ENCODE measurements at regions not wholly inside any gene's neighbourhood (a gene's known extent, or its start where the extent isn't known, plus 50 kb on each side); places are given as distances from the start of the nearest gene placed in this dataset.
"Not testable (repeated sequence)": the region's sequence is repeated elsewhere in the genome, so short reads cannot be mapped to it uniquely, and the experiment has no call there.

- intact Hi-C loops (cut with micrococcal nuclease) = no loop called here
Observed at GRCh38 chr6:74588094-74588832, 617.6 kb downstream of the COL12A1 start.

GRCh38 chr6:74587386-74587785 lies 618.5 kb downstream of the COL12A1 start:
- intact Hi-C loops (cut with micrococcal nuclease) = no loop called here

GRCh38 chr6:74585753-74586152 lies 620.1 kb downstream of the COL12A1 start:
- intact Hi-C loops (cut with micrococcal nuclease) = no loop called here

GRCh38 chr6:74581681-74582080 lies 624.2 kb downstream of the COL12A1 start:
- intact Hi-C loops (cut with micrococcal nuclease) = no loop called here

GRCh38 chr6:74579794-74580193 lies 626.1 kb downstream of the COL12A1 start:
- intact Hi-C loops (cut with micrococcal nuclease) = loop anchor here (10.0 kb wide), 1 partner anchor 625 kb away; the partner anchor contains the start of gene COL12A1

- intact Hi-C loops (cut with micrococcal nuclease) = loop anchor here (10.0 kb wide), 1 partner anchor 626 kb away; the partner anchor contains the start of gene COL12A1
Observed at GRCh38 chr6:74579047-74579446, 626.8 kb downstream of the COL12A1 start.

GRCh38 chr6:74578339-74578738 lies 627.5 kb downstream of the COL12A1 start:
- intact Hi-C loops (cut with micrococcal nuclease) = loop anchor here (10.0 kb wide), 1 partner anchor 626 kb away; the partner anchor contains the start of gene COL12A1

- intact Hi-C loops (cut with micrococcal nuclease) = loop anchor here (10.0 kb wide), 1 partner anchor 627 kb away; the partner anchor contains the start of gene COL12A1
Observed at GRCh38 chr6:74577619-74578018, 628.2 kb downstream of the COL12A1 start.

GRCh38 chr6:74574794-74575193 lies 631.1 kb downstream of the COL12A1 start:
- intact Hi-C loops (cut with micrococcal nuclease) = loop anchor here (2.0 to 10.0 kb wide), 2 partner anchors 630 to 836 kb away; partner anchors contain the start of gene COL12A1

GRCh38 chr6:74573613-74574012 lies 632.2 kb downstream of the COL12A1 start:
- intact Hi-C loops (cut with micrococcal nuclease) = loop anchor here (2.0 to 10.0 kb wide), 2 partner anchors 631 to 835 kb away; partner anchors contain the start of gene COL12A1

- intact Hi-C loops (cut with micrococcal nuclease) = loop anchor here (10.0 kb wide), 1 partner anchor 635 kb away; the partner anchor contains the start of gene COL12A1
Observed at GRCh38 chr6:74570044-74570443, 635.8 kb downstream of the COL12A1 start.

GRCh38 chr6:74568861-74569260 lies 637.0 kb downstream of the COL12A1 start:
- intact Hi-C loops (cut with micrococcal nuclease) = no loop called here

GRCh38 chr6:74567923-74568290 lies 637.9 kb downstream of the COL12A1 start:
- intact Hi-C loops (cut with micrococcal nuclease) = not testable (repeated sequence)

GRCh38 chr6:74567281-74567922 lies 638.5 kb downstream of the COL12A1 start:
- intact Hi-C loops (cut with micrococcal nuclease) = no loop called here

GRCh38 chr6:74557236-74557635 lies 648.6 kb downstream of the COL12A1 start:
- intact Hi-C loops (cut with micrococcal nuclease) = no loop called here

- intact Hi-C loops (cut with micrococcal nuclease) = no loop called here
Observed at GRCh38 chr6:74554041-74554440, 651.8 kb downstream of the COL12A1 start.

GRCh38 chr6:74551896-74552295 lies 654.0 kb downstream of the COL12A1 start:
- intact Hi-C loops (cut with micrococcal nuclease) = no loop called here

- intact Hi-C loops (cut with micrococcal nuclease) = no loop called here
Observed at GRCh38 chr6:74550821-74551220, 655.0 kb downstream of the COL12A1 start.

- intact Hi-C loops (cut with micrococcal nuclease) = no loop called here
Observed at GRCh38 chr6:74549746-74550145, 656.1 kb downstream of the COL12A1 start.

- intact Hi-C loops (cut with micrococcal nuclease) = no loop called here
Observed at GRCh38 chr6:74534465-74535211, 671.2 kb downstream of the COL12A1 start.

GRCh38 chr6:74519163-74519562 lies 686.7 kb downstream of the COL12A1 start:
- intact Hi-C loops (cut with micrococcal nuclease) = no loop called here

- intact Hi-C loops (cut with micrococcal nuclease) = no loop called here
Observed at GRCh38 chr6:74518035-74518434, 687.8 kb downstream of the COL12A1 start.

All from T-helper 2 cell treated with Interferon-gamma antibody and Interleukin-4, amounts not matched to agents 100 ng/mL and 5 ng/mL, for 36 hours (primary cell).